ENCODE measurements at regions not wholly inside any gene's neighbourhood (a gene's known extent, or its start where the extent isn't known, plus 50 kb on each side); places are given as distances from the start of the nearest gene placed in this dataset.
A peak's percentile ranks its signal among the peaks of the same experiment; 100 is the strongest.

- H3K27me3 ChIP-seq (ENCODE audit: control insufficient read depth, insufficient read depth), result no peaks in the 10 kb centered on the region
- WGBS, result 81% methylated on average over 21 of the region's 21 CpGs
- no peak overlapping the region for H3K27ac ChIP-seq (ENCODE audit: low read length)
- H3K9me3 ChIP-seq (ENCODE audit: control insufficient read depth, low read length), result no peaks in the 10 kb centered on the region
- H3K4me1 ChIP-seq (ENCODE audit: control insufficient read depth, insufficient read depth, low read length), result no peaks in the 10 kb centered on the region
- intact Hi-C loops (cut with DNase I), result no loop called here
- no peak overlapping the region for H3K4me3 ChIP-seq (ENCODE audit: low read length)
- DNase-seq (no peak), ATAC-seq (no peak)
Observed at GRCh38 chr16:86942151-86943051, 364.1 kb downstream of the FOXL1 start.

- 84% methylated on average over 22 of the region's 22 CpGs for WGBS
- H3K4me3 ChIP-seq (ENCODE audit: low read length), result no peak overlapping the region
- H3K27ac ChIP-seq (ENCODE audit: low read length), result no peak overlapping the region
- DNase-seq, result no peak
- H3K4me1 ChIP-seq (ENCODE audit: control insufficient read depth, insufficient read depth, low read length), result no peaks in the 10 kb centered on the region
- H3K27me3 ChIP-seq (ENCODE audit: control insufficient read depth, insufficient read depth), result no peaks in the 10 kb centered on the region
- intact Hi-C loops (cut with DNase I), result no loop called here
- ATAC-seq, result no peak
- H3K9me3 ChIP-seq (ENCODE audit: control insufficient read depth, low read length), result no peaks in the 10 kb centered on the region
Observed at GRCh38 chr16:86945166-86945900, 367.0 kb downstream of the FOXL1 start.

- no peaks in the 10 kb centered on the region for H3K4me1 ChIP-seq (ENCODE audit: control insufficient read depth, insufficient read depth, low read length)
- no peaks in the 10 kb centered on the region for H3K9me3 ChIP-seq (ENCODE audit: control insufficient read depth, low read length)
- H3K4me3 ChIP-seq (ENCODE audit: low read length), result no peak overlapping the region
- DNase-seq, result no peak
- no peaks in the 10 kb centered on the region for H3K27me3 ChIP-seq (ENCODE audit: control insufficient read depth, insufficient read depth)
- peak in 1 of 2 donors; percentile 12 for ATAC-seq
- intact Hi-C loops (cut with DNase I), result no loop called here
- 43% methylated on average over 7 of the region's 7 CpGs for WGBS
- H3K27ac ChIP-seq (ENCODE audit: low read length), result no peak overlapping the region
Observed at GRCh38 chr16:86946396-86946795, 368.0 kb downstream of the FOXL1 start.

GRCh38 chr16:86946981-86947380, 368.6 kb downstream of the FOXL1 start:
- no peak overlapping the region for H3K4me3 ChIP-seq (ENCODE audit: low read length)
- no peak overlapping the region for H3K27ac ChIP-seq (ENCODE audit: low read length)
- intact Hi-C loops (cut with DNase I), result no loop called here
- DNase-seq (no peak), ATAC-seq (no peak)
- H3K4me1 ChIP-seq (ENCODE audit: control insufficient read depth, insufficient read depth, low read length), result no peaks in the 10 kb centered on the region
- no peaks in the 10 kb centered on the region for H3K9me3 ChIP-seq (ENCODE audit: control insufficient read depth, low read length)
- no peaks in the 10 kb centered on the region for H3K27me3 ChIP-seq (ENCODE audit: control insufficient read depth, insufficient read depth)
- 96% methylated on average over 10 of the region's 10 CpGs for WGBS

GRCh38 chr16:86948046-86948445, 369.1 kb downstream of the C16orf95 start:
- 92% methylated on average over 12 of the region's 12 CpGs for WGBS
- Histone ChIP-seq H3K9me3 (ENCODE audit: control insufficient read depth, low read length) (no peaks in the 10 kb centered on the region), H3K27me3 (ENCODE audit: control insufficient read depth, insufficient read depth) (no peaks in the 10 kb centered on the region), H3K27ac (ENCODE audit: low read length) (no peak overlapping the region), H3K4me3 (ENCODE audit: low read length) (no peak overlapping the region), H3K4me1 (ENCODE audit: control insufficient read depth, insufficient read depth, low read length) (no peaks in the 10 kb centered on the region)
- no peak for ATAC-seq
- intact Hi-C loops (cut with DNase I), result no loop called here
- DNase-seq, result no peak

- H3K27me3 ChIP-seq (ENCODE audit: control insufficient read depth, insufficient read depth), result no peaks in the 10 kb centered on the region
- intact Hi-C loops (cut with DNase I), result no loop called here
- 58% methylated on average over 14 of the region's 14 CpGs for WGBS
- no peak for DNase-seq
- no peaks in the 10 kb centered on the region for H3K4me1 ChIP-seq (ENCODE audit: control insufficient read depth, insufficient read depth, low read length)
- no peak overlapping the region for H3K4me3 ChIP-seq (ENCODE audit: low read length)
- ATAC-seq, result no peak
- no peak overlapping the region for H3K27ac ChIP-seq (ENCODE audit: low read length)
- H3K9me3 ChIP-seq (ENCODE audit: control insufficient read depth, low read length), result no peaks in the 10 kb centered on the region
Observed at GRCh38 chr16:86949116-86949515, 368.1 kb downstream of the C16orf95 start.

GRCh38 chr16:86949630-86950029, 367.6 kb downstream of the C16orf95 start:
- intact Hi-C loops (cut with DNase I), result no loop called here
- H3K27me3 ChIP-seq (ENCODE audit: control insufficient read depth, insufficient read depth), result no peaks in the 10 kb centered on the region
- DNase-seq (no peak), ATAC-seq (no peak)
- H3K27ac ChIP-seq (ENCODE audit: low read length), result no peak overlapping the region
- H3K4me3 ChIP-seq (ENCODE audit: low read length), result no peak overlapping the region
- 96% methylated on average over 3 of the region's 3 CpGs for WGBS
- H3K9me3 ChIP-seq (ENCODE audit: control insufficient read depth, low read length), result no peaks in the 10 kb centered on the region
- no peaks in the 10 kb centered on the region for H3K4me1 ChIP-seq (ENCODE audit: control insufficient read depth, insufficient read depth, low read length)

- H3K9me3 ChIP-seq (ENCODE audit: control insufficient read depth, low read length), result no peaks in the 10 kb centered on the region
- intact Hi-C loops (cut with DNase I), result no loop called here
- H3K27me3 ChIP-seq (ENCODE audit: control insufficient read depth, insufficient read depth), result no peaks in the 10 kb centered on the region
- 96% methylated on average over 7 of the region's 7 CpGs for WGBS
- no peak overlapping the region for H3K27ac ChIP-seq (ENCODE audit: low read length)
- no peak for DNase-seq
- ATAC-seq, result no peak
- H3K4me1 ChIP-seq (ENCODE audit: control insufficient read depth, insufficient read depth, low read length), result no peaks in the 10 kb centered on the region
- H3K4me3 ChIP-seq (ENCODE audit: low read length), result no peak overlapping the region
Observed at GRCh38 chr16:86951041-86951822, 366.0 kb downstream of the C16orf95 start.

- Histone ChIP-seq H3K27ac (ENCODE audit: low read length) (no peak overlapping the region), H3K27me3 (ENCODE audit: control insufficient read depth, insufficient read depth) (no peaks in the 10 kb centered on the region), H3K9me3 (ENCODE audit: control insufficient read depth, low read length) (no peaks in the 10 kb centered on the region), H3K4me1 (ENCODE audit: control insufficient read depth, insufficient read depth, low read length) (no peaks in the 10 kb centered on the region), H3K4me3 (ENCODE audit: low read length) (no peak overlapping the region)
- peak in 1 of 2 donors; percentile 58 for ATAC-seq
- intact Hi-C loops (cut with DNase I), result no loop called here
- WGBS, result 59% methylated on average over 13 of the region's 13 CpGs
- no peak for DNase-seq
Observed at GRCh38 chr16:86951831-86952598, 365.2 kb downstream of the C16orf95 start.

- no peak for ATAC-seq
- intact Hi-C loops (cut with DNase I), result no loop called here
Observed at GRCh38 chr16:86952769-86953168, 364.4 kb downstream of the C16orf95 start.

More at GRCh38 chr16:86952769-86953168, 364.4 kb downstream of the C16orf95 start:
- no peak for DNase-seq
- Histone ChIP-seq H3K9me3 (ENCODE audit: control insufficient read depth, low read length) (no peaks in the 10 kb centered on the region), H3K4me1 (ENCODE audit: control insufficient read depth, insufficient read depth, low read length) (no peaks in the 10 kb centered on the region), H3K27ac (ENCODE audit: low read length) (no peak overlapping the region), H3K4me3 (ENCODE audit: low read length) (no peak overlapping the region), H3K27me3 (ENCODE audit: control insufficient read depth, insufficient read depth) (no peaks in the 10 kb centered on the region)

All from right cardiac atrium (tissue), 5 donors.